RKO (cell line): ENCODE measurements at regions not wholly inside any gene's neighbourhood (a gene's known extent, or its start where the extent isn't known, plus 50 kb on each side); places are given as distances from the start of the nearest gene placed in this dataset.
"Not testable (repeated sequence)": the region's sequence is repeated elsewhere in the genome, so short reads cannot be mapped to it uniquely, and the experiment has no call there.

ENCODE experiments used
- DNase-seq: peaks from one replicate; pipeline ENCODE4 v3.0.0-alpha.2; 2016; ENCODE audit warnings: low spot score

- not testable (repeated sequence) for DNase-seq
These were observed 94.3 kb upstream of the RUFY1 start for GRCh38 chr5:179456075-179456474.

GRCh38 chr5:179455320-179455719 lies 95.0 kb upstream of the RUFY1 start:
- DNase-seq: no peak

GRCh38 chr5:179454356-179454755 lies 96.0 kb upstream of the RUFY1 start:
- no peak for DNase-seq

- no peak for DNase-seq
These were observed 96.7 kb upstream of the RUFY1 start for GRCh38 chr5:179453616-179454015.

GRCh38 chr5:179452356-179453230 lies 97.8 kb upstream of the RUFY1 start:
- no peak for DNase-seq

GRCh38 chr5:179451828-179452196 lies 98.5 kb upstream of the RUFY1 start:
- DNase-seq: no peak

GRCh38 chr5:179451114-179451827 lies 99.1 kb upstream of the RUFY1 start:
- DNase-seq: no peak

GRCh38 chr5:179449950-179450349 lies 100.4 kb upstream of the RUFY1 start:
- not testable (repeated sequence) for DNase-seq

GRCh38 chr5:179448282-179448681 lies 102.1 kb upstream of the RUFY1 start:
- not testable (repeated sequence) for DNase-seq

- not testable (repeated sequence) for DNase-seq
These were observed 97.0 kb upstream of the ADAMTS2 start for GRCh38 chr5:179442289-179442688.

- no peak for DNase-seq
These were observed 94.1 kb upstream of the ADAMTS2 start for GRCh38 chr5:179439181-179439985.

- DNase-seq: no peak
These were observed 93.2 kb upstream of the ADAMTS2 start for GRCh38 chr5:179438461-179438860.

GRCh38 chr5:179438011-179438441 lies 92.8 kb upstream of the ADAMTS2 start:
- no peak for DNase-seq

GRCh38 chr5:179437341-179438001 lies 92.2 kb upstream of the ADAMTS2 start:
- DNase-seq: no peak

- no peak for DNase-seq
These were observed 91.3 kb upstream of the ADAMTS2 start for GRCh38 chr5:179436321-179437122.

GRCh38 chr5:179435731-179436315 lies 90.6 kb upstream of the ADAMTS2 start:
- DNase-seq: no peak

GRCh38 chr5:179435181-179435580 lies 89.9 kb upstream of the ADAMTS2 start:
- DNase-seq: no peak

GRCh38 chr5:179432547-179432946 lies 87.3 kb upstream of the ADAMTS2 start:
- DNase-seq: no peak

GRCh38 chr5:179431221-179431824 lies 86.1 kb upstream of the ADAMTS2 start:
- DNase-seq: no peak
